GM10266 (cell line): ENCODE measurements at regions not wholly inside any gene's neighbourhood (a gene's known extent, or its start where the extent isn't known, plus 50 kb on each side); places are given as distances from the start of the nearest gene placed in this dataset.

Source experiments
- DNase-seq: peaks from one replicate; pipeline ENCODE4 v3.0.0; 2012; ENCODE audit errors: extremely low spot score
- TF ChIP-seq, protein P1 (sequence below): IDR thresholded peaks from 2 replicates; pipeline ENCODE4 v1.5.1; 2012; ENCODE audit warnings: mild to moderate bottlenecking, low read depth; ENCODE audit not compliant: control insufficient read depth, insufficient read depth; ENCODE audit errors: missing control alignments

DNA sequence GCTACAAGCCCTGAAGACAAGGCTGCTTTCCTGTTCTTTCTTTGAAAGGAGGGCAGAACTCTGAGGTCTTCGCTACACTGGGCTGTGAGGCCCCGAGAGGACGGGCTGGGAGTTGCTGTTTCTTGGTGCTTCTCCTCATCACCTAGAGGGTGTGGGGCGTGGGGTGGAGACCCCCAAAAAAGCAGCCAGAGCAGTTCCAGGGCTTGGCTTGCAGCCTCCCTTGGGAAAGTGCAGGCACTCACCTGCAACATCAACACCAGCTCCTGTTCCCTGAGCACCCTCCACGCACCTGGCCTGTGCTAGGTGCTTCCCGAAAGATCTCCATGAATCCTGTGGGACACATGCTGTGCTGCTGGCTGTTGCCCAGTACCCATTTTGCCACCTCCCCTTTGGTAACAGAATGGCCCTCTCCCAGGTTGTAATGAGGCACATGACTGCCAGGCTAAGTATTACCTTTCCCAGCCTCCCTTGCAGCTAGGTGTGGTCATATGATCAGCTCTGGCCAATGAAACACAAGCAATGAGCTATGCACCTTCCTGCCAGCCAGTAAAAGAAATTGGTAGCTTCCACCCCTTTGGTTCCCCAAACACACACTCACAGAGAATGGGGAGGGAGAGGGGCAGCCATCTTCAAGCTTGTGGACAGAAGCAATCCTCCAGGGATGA, 146.0 kb downstream of the C9orf50 start:
- TF ChIP-seq, protein P1, sequence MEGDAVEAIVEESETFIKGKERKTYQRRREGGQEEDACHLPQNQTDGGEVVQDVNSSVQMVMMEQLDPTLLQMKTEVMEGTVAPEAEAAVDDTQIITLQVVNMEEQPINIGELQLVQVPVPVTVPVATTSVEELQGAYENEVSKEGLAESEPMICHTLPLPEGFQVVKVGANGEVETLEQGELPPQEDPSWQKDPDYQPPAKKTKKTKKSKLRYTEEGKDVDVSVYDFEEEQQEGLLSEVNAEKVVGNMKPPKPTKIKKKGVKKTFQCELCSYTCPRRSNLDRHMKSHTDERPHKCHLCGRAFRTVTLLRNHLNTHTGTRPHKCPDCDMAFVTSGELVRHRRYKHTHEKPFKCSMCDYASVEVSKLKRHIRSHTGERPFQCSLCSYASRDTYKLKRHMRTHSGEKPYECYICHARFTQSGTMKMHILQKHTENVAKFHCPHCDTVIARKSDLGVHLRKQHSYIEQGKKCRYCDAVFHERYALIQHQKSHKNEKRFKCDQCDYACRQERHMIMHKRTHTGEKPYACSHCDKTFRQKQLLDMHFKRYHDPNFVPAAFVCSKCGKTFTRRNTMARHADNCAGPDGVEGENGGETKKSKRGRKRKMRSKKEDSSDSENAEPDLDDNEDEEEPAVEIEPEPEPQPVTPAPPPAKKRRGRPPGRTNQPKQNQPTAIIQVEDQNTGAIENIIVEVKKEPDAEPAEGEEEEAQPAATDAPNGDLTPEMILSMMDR: no peak
- no peak for DNase-seq

DNA sequence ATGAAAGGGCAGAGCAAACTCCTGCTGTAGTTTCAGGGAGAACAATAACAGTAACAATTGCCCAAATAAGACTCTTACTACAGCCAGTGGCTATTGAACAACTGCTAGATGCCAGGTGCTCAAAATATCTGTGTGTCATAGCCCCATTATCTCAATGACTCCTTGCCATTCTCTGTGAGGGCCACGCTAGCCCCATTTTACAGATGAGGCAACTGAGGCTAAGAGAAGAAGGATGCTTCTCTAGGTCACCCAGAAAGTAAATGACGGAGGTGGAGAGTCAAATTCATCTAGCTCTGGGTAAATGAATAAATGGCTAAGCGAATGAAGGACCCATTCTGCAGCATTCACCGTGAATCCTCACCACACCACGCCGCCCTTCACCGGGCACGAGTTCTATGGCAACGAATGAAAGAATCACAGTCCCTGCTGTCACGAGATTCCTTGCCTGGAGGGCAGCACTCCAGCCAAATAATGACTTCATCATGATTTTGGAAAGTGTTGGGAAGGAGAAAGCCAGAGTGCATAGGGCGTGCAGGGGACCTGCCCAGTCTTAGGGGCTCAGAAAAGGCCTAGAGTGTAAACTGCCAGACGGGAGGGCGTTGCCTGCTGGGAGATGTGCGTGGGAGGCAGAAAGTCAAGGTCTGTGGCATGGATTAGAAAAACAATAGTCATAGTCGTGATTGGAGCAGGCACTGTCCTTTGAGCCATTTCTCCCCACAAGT, 147.2 kb downstream of the C9orf50 start:
- TF ChIP-seq, protein P1: no peak
- DNase-seq: no peak

DNA sequence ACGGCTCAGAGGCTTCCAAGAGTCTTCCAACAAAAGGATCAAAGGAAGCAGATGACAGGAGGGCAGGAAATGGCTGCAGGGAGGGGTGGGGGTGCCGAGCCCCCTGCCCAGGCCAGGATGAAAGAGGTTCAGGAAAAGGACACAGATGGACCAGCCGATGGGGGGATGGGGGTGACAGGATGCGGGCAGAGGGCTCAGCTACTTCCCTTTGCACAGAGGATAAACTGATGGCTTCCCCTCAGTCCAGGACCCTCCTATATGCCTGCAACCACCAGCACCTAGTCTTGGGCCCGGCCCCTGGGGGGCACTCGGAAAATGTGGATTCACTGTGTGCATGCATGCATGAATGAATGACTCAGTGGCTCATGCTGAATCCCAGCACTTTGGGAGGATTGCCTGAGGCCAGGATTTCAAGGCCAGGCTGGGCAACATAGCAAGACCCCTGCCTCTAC, 148.2 kb downstream of the C9orf50 start:
- no peak for DNase-seq
- TF ChIP-seq, protein P1: no peak

DNA sequence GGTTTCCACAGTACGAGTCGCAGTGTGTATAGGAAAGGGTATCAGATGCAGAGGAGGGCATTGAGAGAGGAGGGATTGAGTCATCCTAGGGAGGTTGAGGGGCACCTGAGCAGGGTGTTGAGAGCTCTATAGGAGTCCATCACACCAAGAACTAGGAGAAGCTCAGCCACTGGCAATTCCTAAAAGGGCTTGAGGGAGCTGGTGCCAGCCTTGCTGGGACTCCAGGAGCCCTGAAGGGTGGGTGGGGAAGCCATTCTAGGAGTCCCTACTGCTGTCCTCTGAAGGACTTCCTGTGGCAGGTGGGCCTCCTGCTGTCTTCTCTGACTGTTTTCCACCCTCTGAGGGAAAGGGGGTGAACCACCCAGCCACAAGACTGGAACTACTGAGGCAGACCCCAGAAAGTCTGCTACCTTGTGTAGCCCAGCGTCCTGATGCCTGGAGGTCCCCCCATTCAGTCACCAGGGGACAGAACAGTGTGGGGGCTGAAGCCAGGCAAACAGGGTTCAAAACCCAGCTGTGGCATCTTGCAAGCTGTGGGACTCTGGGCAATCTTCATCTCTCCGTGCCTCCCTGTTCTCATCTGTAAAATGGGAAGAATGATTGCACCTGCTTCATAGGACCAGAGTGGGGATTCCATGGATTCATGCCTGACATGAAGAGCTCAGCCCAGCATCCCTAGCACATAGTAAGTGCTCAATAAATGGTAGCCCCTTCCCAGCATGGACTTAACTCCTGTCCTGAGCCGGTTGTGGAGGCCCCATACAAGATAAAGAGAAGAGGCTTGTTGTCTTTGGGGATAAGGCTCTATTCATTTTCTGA, 149.5 kb downstream of the C9orf50 start:
- no peak for DNase-seq
- TF ChIP-seq, protein P1: no peak

DNA sequence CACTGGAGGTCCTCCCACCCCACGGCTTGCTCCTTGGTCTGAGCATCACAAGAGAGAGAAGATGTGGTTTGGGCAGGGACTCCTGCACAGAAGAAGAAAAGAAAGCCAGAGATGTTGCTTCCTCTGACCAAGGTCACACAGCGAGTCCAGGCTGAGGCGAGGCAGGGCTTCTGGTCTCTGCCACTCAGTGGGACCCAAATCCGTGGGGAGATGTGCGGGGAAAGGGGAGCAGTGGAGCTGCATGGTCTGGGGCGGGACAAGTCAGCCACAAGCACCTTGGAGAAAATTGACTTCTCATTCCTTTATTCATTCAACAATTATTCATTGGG, 150.9 kb downstream of the C9orf50 start:
- TF ChIP-seq, protein P1: no peak
- no peak for DNase-seq

DNA sequence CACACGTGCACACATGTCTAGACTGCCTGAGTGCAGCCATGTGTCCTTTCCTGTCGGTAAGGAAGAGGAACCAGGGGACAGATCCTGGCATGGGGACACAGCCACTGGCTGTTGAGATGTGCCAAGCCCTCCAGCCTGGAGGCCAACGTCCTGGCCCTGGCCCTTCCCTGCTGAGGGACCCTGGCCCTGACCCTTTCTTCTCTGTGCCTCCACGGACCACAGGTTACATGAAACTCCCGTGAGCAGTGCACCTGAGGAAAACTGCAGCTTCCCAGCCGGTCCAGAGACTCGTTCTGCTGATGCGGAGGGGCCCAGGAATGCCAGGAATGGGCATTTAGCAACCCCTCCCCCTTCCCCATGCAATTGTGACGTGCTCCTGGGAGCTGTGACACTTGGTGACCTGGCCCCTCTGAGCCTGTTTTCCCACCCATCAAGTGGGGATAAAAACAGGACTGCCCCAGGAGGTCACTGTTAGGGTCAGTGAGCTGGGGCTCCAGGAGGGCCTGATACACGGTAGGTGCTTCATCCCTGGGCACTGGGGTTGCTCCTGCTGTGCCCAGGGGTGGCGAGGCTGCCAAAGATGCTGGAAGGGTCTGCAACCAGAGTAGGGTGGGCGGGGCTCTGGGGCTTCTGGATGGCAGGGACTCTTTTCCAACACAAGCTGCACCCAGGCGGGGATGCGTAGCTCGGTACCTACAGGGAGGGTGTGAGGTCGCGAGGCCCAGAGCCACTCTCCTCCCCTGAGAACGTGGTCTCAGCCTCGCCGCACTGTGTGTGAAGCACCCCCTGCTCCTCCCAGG, 151.5 kb downstream of the C9orf50 start:
- TF ChIP-seq, protein P1: no peak

More for the DNA sequence above, 151.5 kb downstream of the C9orf50 start:
- no peak for DNase-seq
